ENCODE measurements at regions not wholly inside any gene's neighbourhood (a gene's known extent, or its start where the extent isn't known, plus 50 kb on each side); places are given as distances from the start of the nearest gene placed in this dataset.

GRCh38 chr3:72111265-72112205 is 326.6 kb upstream of the PROK2 start:
- Histone ChIP-seq H3K27me3 (replicated peaks; ENCODE audit: control insufficient read depth, insufficient read depth, low read length) (no peaks in the 10 kb centered on the region), H3K36me3 (ENCODE audit: control insufficient read depth, insufficient read depth, low read length) (no peaks in the 10 kb centered on the region), H3K4me3 (replicated peaks; ENCODE audit: low read depth, low read length) (no peak overlapping the region)
- DNase-seq (ENCODE audit: extremely low read depth, insufficient read length), result no peak
- TF ChIP-seq CTCF (IDR thresholded peaks at IDR 0.05; ENCODE audit: insufficient read depth, low read length, poor library complexity, severe bottlenecking), result no peak

- H3K4me3 ChIP-seq (replicated peaks; ENCODE audit: low read depth, low read length), result no peak overlapping the region
- no peak for DNase-seq (ENCODE audit: extremely low read depth, insufficient read length)
- H3K27me3 ChIP-seq (replicated peaks; ENCODE audit: control insufficient read depth, insufficient read depth, low read length), result no peaks in the 10 kb centered on the region
- H3K36me3 ChIP-seq (ENCODE audit: control insufficient read depth, insufficient read depth, low read length), result no peaks in the 10 kb centered on the region
- no peak for TF ChIP-seq CTCF (IDR thresholded peaks at IDR 0.05; ENCODE audit: insufficient read depth, low read length, poor library complexity, severe bottlenecking)
Observed at GRCh38 chr3:72109327-72110259, 324.6 kb upstream of the PROK2 start.

GRCh38 chr3:72105306-72105705 is 320.4 kb upstream of the PROK2 start:
- H3K4me3 ChIP-seq (replicated peaks; ENCODE audit: low read depth, low read length), result no peak overlapping the region
- no peaks in the 10 kb centered on the region for H3K27me3 ChIP-seq (replicated peaks; ENCODE audit: control insufficient read depth, insufficient read depth, low read length)
- DNase-seq (ENCODE audit: extremely low read depth, insufficient read length), result no peak
- no peaks in the 10 kb centered on the region for H3K36me3 ChIP-seq (ENCODE audit: control insufficient read depth, insufficient read depth, low read length)
- no peak for TF ChIP-seq CTCF (IDR thresholded peaks at IDR 0.05; ENCODE audit: insufficient read depth, low read length, poor library complexity, severe bottlenecking)

- Histone ChIP-seq H3K36me3 (ENCODE audit: control insufficient read depth, insufficient read depth, low read length) (no peaks in the 10 kb centered on the region), H3K27me3 (replicated peaks; ENCODE audit: control insufficient read depth, insufficient read depth, low read length) (no peaks in the 10 kb centered on the region), H3K4me3 (replicated peaks; ENCODE audit: low read depth, low read length) (no peak overlapping the region)
- peak; percentile 75 for DNase-seq (ENCODE audit: extremely low read depth, insufficient read length)
- no peak for TF ChIP-seq CTCF (IDR thresholded peaks at IDR 0.05; ENCODE audit: insufficient read depth, low read length, poor library complexity, severe bottlenecking)
Observed at GRCh38 chr3:72102112-72102616, 317.2 kb upstream of the PROK2 start.

DNA sequence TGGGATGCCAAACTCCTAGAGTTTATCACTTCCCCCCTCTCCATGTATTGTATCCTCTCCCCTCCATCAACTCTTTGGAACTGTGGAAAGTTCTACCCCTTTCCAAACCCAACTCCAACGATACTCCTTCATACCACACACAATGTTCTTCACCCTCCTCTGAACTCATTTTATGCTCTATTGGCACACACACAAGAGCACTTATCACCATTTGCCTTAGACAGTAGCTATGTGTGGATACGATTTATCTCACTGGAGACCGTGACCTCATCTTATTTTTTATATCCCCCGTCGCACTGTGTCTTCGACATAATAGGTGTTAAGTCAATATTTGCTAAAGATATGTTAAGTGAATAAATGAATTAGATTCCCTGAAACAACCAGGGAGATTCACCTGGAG is 316.5 kb upstream of the PROK2 start:
- Histone ChIP-seq H3K27me3 (replicated peaks; ENCODE audit: control insufficient read depth, insufficient read depth, low read length) (no peaks in the 10 kb centered on the region), H3K36me3 (ENCODE audit: control insufficient read depth, insufficient read depth, low read length) (no peaks in the 10 kb centered on the region), H3K4me3 (replicated peaks; ENCODE audit: low read depth, low read length) (no peak overlapping the region)
- TF ChIP-seq CTCF (IDR thresholded peaks at IDR 0.05; ENCODE audit: insufficient read depth, low read length, poor library complexity, severe bottlenecking), result no peak
- no peak for DNase-seq (ENCODE audit: extremely low read depth, insufficient read length)
